Activated CD4-positive, alpha-beta T cell treated with anti-CD3 and anti-CD28 coated beads, Interleukin-2, amount 10 ng/mL, durations not matched to agents 7 days and 5 days (primary cell): ENCODE measurements at regions not wholly inside any gene's neighbourhood (a gene's known extent, or its start where the extent isn't known, plus 50 kb on each side); places are given as distances from the start of the nearest gene placed in this dataset.
A peak's percentile ranks its signal among the peaks of the same experiment; 100 is the strongest.
"Not testable (repeated sequence)": the region's sequence is repeated elsewhere in the genome, so short reads cannot be mapped to it uniquely, and the experiment has no call there.

Experiments used
- CTCF ChIA-PET: fragments of 350-600 bp; sonication (Branson Sonifier 250); formaldehyde crosslinking; loops from one replicate; lab custom pipeline; 2021; ENCODE audit warnings: antibody characterized with exemption; lab: Charles Lee
- POLR2A ChIA-PET: fragments of 350-600 bp; sonication (Branson Sonifier 250); formaldehyde crosslinking; loops from one replicate; lab custom pipeline; 2021; ENCODE audit warnings: antibody characterized with exemption; lab: Charles Lee
- DNase-seq: peaks from one replicate; pipeline ENCODE4 v3.0.0-alpha.2; 2020
- H3K27ac Mint-ChIP-seq: one replicate; pipeline ENCODE4 v1.8.0; 2021; ENCODE audit warnings: mild to moderate bottlenecking, moderate library complexity, mixed read lengths
- H3K27me3 Mint-ChIP-seq: one replicate; pipeline ENCODE4 v1.8.0; 2021; ENCODE audit warnings: mixed read lengths
- H3K36me3 Mint-ChIP-seq: one replicate; pipeline ENCODE4 v1.8.0; 2021; ENCODE audit warnings: low read depth, mixed read lengths
- H3K4me1 Mint-ChIP-seq: one replicate; pipeline ENCODE4 v1.8.0; 2021; ENCODE audit warnings: mixed read lengths
- H3K4me3 Mint-ChIP-seq: one replicate; pipeline ENCODE4 v1.8.0; 2021; ENCODE audit warnings: mild to moderate bottlenecking, moderate library complexity, mixed read lengths
- H3K9me3 Mint-ChIP-seq: one replicate; pipeline ENCODE4 v1.8.0; 2021; ENCODE audit warnings: mixed read lengths

- Mint-ChIP-seq H3K27ac (no peak overlapping the region), H3K9me3 (no peaks in the 10 kb centered on the region), H3K36me3 (no peaks in the 10 kb centered on the region), H3K4me1 (no peaks in the 10 kb centered on the region), H3K27me3 (peaks cover 25% of the 10 kb centered on the region), H3K4me3 (no peak overlapping the region)
- POLR2A ChIA-PET = no interaction called here
- DNase-seq = no peak
- CTCF ChIA-PET = no interaction called here
Observed at GRCh38 chr17:20890338-20890737, 152.5 kb downstream of the USP22 start.

GRCh38 chr17:20895426-20895825 lies 147.4 kb downstream of the USP22 start:
- H3K4me3 Mint-ChIP-seq, H3K27ac Mint-ChIP-seq, POLR2A ChIA-PET, H3K36me3 Mint-ChIP-seq, H3K9me3 Mint-ChIP-seq, H3K27me3 Mint-ChIP-seq, CTCF ChIA-PET, DNase-seq, H3K4me1 Mint-ChIP-seq: not testable (repeated sequence)

GRCh38 chr17:20896153-20896649 lies 146.6 kb downstream of the USP22 start:
- no peak for DNase-seq
- no peak overlapping the region for H3K4me3 Mint-ChIP-seq
- no peaks in the 10 kb centered on the region for H3K36me3 Mint-ChIP-seq
- no peak overlapping the region for H3K27ac Mint-ChIP-seq
- no peaks in the 10 kb centered on the region for H3K27me3 Mint-ChIP-seq
- H3K4me1 Mint-ChIP-seq = no peaks in the 10 kb centered on the region
- ChIA-PET POLR2A (no interaction called here), CTCF (no interaction called here)
- no peaks in the 10 kb centered on the region for H3K9me3 Mint-ChIP-seq

GRCh38 chr17:20898726-20899125 lies 144.1 kb downstream of the USP22 start:
- peaks cover 19% of the 10 kb centered on the region for H3K27me3 Mint-ChIP-seq
- H3K36me3 Mint-ChIP-seq, H3K4me3 Mint-ChIP-seq, CTCF ChIA-PET, DNase-seq, POLR2A ChIA-PET, H3K4me1 Mint-ChIP-seq, H3K27ac Mint-ChIP-seq, H3K9me3 Mint-ChIP-seq: not testable (repeated sequence)

GRCh38 chr17:20902496-20902895 lies 140.3 kb downstream of the USP22 start:
- POLR2A ChIA-PET, H3K4me3 Mint-ChIP-seq, H3K4me1 Mint-ChIP-seq, H3K9me3 Mint-ChIP-seq, CTCF ChIA-PET, DNase-seq, H3K27ac Mint-ChIP-seq, H3K36me3 Mint-ChIP-seq: not testable (repeated sequence)
- peaks cover 39% of the 10 kb centered on the region for H3K27me3 Mint-ChIP-seq

- POLR2A ChIA-PET, H3K9me3 Mint-ChIP-seq, H3K4me3 Mint-ChIP-seq, H3K4me1 Mint-ChIP-seq, H3K27ac Mint-ChIP-seq, H3K36me3 Mint-ChIP-seq, DNase-seq: not testable (repeated sequence)
- CTCF ChIA-PET = interaction anchor here (0.6 kb wide), 1 partner anchor 21 kb away, joined by 3 read pairs; no protein-coding TSS in a partner anchor
- peaks cover 39% of the 10 kb centered on the region for H3K27me3 Mint-ChIP-seq
Observed at GRCh38 chr17:20903549-20903948, 139.3 kb downstream of the USP22 start.

- H3K9me3 Mint-ChIP-seq = no peaks in the 10 kb centered on the region
- no peaks in the 10 kb centered on the region for H3K36me3 Mint-ChIP-seq
- ChIA-PET CTCF (interaction anchor here (0.6 kb wide), 1 partner anchor 191 kb away, joined by 3 read pairs; no protein-coding TSS in a partner anchor), POLR2A (no interaction called here)
- H3K4me3 Mint-ChIP-seq = peak overlapping the region; percentile 69
- peaks cover 22% of the 10 kb centered on the region for H3K27me3 Mint-ChIP-seq
- H3K4me1 Mint-ChIP-seq = peaks cover 8% of the 10 kb centered on the region
- peak overlapping the region; percentile 80 for H3K27ac Mint-ChIP-seq
- peak; percentile 82 for DNase-seq
Observed at GRCh38 chr17:20908313-20909267, 134.2 kb downstream of the USP22 start.

GRCh38 chr17:20914658-20915057 lies 128.2 kb downstream of the USP22 start:
- no peak for DNase-seq
- Mint-ChIP-seq H3K27ac (no peak overlapping the region), H3K36me3 (peaks cover 2% of the 10 kb centered on the region), H3K27me3 (peaks cover 16% of the 10 kb centered on the region), H3K4me1 (peaks cover 9% of the 10 kb centered on the region), H3K9me3 (peaks cover 7% of the 10 kb centered on the region), H3K4me3 (no peak overlapping the region)
- POLR2A ChIA-PET = no interaction called here
- CTCF ChIA-PET = no interaction called here

GRCh38 chr17:20916383-20916782 lies 126.4 kb downstream of the USP22 start:
- ChIA-PET CTCF (no interaction called here), POLR2A (no interaction called here)
- Mint-ChIP-seq H3K36me3 (peaks cover 2% of the 10 kb centered on the region), H3K9me3 (peaks cover 7% of the 10 kb centered on the region), H3K4me3 (peak overlapping the region; percentile 9), H3K27ac (peak overlapping the region; percentile 48), H3K4me1 (peaks cover 9% of the 10 kb centered on the region), H3K27me3 (peaks cover 29% of the 10 kb centered on the region)
- no peak for DNase-seq

GRCh38 chr17:20917610-20918306 lies 125.1 kb downstream of the USP22 start:
- H3K36me3 Mint-ChIP-seq, H3K4me1 Mint-ChIP-seq, H3K9me3 Mint-ChIP-seq: not testable (repeated sequence)

GRCh38 chr17:20920095-20920814 lies 122.6 kb downstream of the USP22 start:
- peaks cover 9% of the 10 kb centered on the region for H3K4me1 Mint-ChIP-seq
- peaks cover 2% of the 10 kb centered on the region for H3K36me3 Mint-ChIP-seq
- CTCF ChIA-PET = no interaction called here
- peaks cover 41% of the 10 kb centered on the region for H3K27me3 Mint-ChIP-seq
- POLR2A ChIA-PET = no interaction called here
- no peak for DNase-seq
- H3K27ac Mint-ChIP-seq = no peak overlapping the region
- H3K9me3 Mint-ChIP-seq = peaks cover 7% of the 10 kb centered on the region
- no peak overlapping the region for H3K4me3 Mint-ChIP-seq

More at GRCh38 chr17:20917610-20918306, 125.1 kb downstream of the USP22 start:
- H3K4me3 Mint-ChIP-seq, H3K27ac Mint-ChIP-seq, DNase-seq, POLR2A ChIA-PET: not testable (repeated sequence)
- peaks cover 33% of the 10 kb centered on the region for H3K27me3 Mint-ChIP-seq
- CTCF ChIA-PET = interaction anchor here (0.9 kb wide), 1 partner anchor 88 kb away, joined by 7 read pairs; no protein-coding TSS in a partner anchor

- POLR2A ChIA-PET = no interaction called here
- Mint-ChIP-seq H3K27me3 (peaks cover 41% of the 10 kb centered on the region), H3K27ac (no peak overlapping the region), H3K9me3 (peaks cover 7% of the 10 kb centered on the region), H3K4me1 (peaks cover 9% of the 10 kb centered on the region), H3K36me3 (peaks cover 2% of the 10 kb centered on the region), H3K4me3 (no peak overlapping the region)
- DNase-seq = no peak
- CTCF ChIA-PET = interaction anchor here (1.2 kb wide), 1 partner anchor 123 kb away, joined by 3 read pairs; no protein-coding TSS in a partner anchor
Observed at GRCh38 chr17:20920815-20921199, 122.0 kb downstream of the USP22 start.
